NCI-H2196 (cell line): ENCODE measurements at regions not wholly inside any gene's neighbourhood (a gene's known extent, or its start where the extent isn't known, plus 50 kb on each side); places are given as distances from the start of the nearest gene placed in this dataset.
"Not testable (repeated sequence)": the region's sequence is repeated elsewhere in the genome, so short reads cannot be mapped to it uniquely, and the experiment has no call there.

Source experiments
- DNase-seq: peaks from one replicate; lab custom pipeline; 2025; ENCODE audit not compliant: unreplicated experiment; lab: John Stamatoyannopoulos, UW

- no peak for DNase-seq
Observed at GRCh38 chr7:11221984-11222383, 248.3 kb downstream of the PHF14 start.

GRCh38 chr7:11224535-11224934, 250.9 kb downstream of the PHF14 start:
- no peak for DNase-seq

GRCh38 chr7:11228515-11228914, 254.8 kb downstream of the PHF14 start:
- peak; percentile 8 for DNase-seq

GRCh38 chr7:11231190-11231589, 257.5 kb downstream of the PHF14 start:
- DNase-seq, result no peak

- no peak for DNase-seq
Observed at GRCh38 chr7:11232462-11232861, 258.8 kb downstream of the PHF14 start.

- DNase-seq, result no peak
Observed at GRCh38 chr7:11233871-11234270, 260.2 kb downstream of the PHF14 start.

- DNase-seq, result no peak
Observed at GRCh38 chr7:11235491-11235890, 261.8 kb downstream of the PHF14 start.

- no peak for DNase-seq
Observed at GRCh38 chr7:11236680-11237079, 263.0 kb downstream of the PHF14 start.

GRCh38 chr7:11237742-11238141, 264.1 kb downstream of the PHF14 start:
- DNase-seq, result no peak

- no peak for DNase-seq
Observed at GRCh38 chr7:11239316-11239715, 265.6 kb downstream of the PHF14 start.

GRCh38 chr7:11243739-11244138, 270.1 kb downstream of the PHF14 start:
- no peak for DNase-seq

- no peak for DNase-seq
Observed at GRCh38 chr7:11244149-11244548, 270.5 kb downstream of the PHF14 start.

- DNase-seq, result no peak
Observed at GRCh38 chr7:11247545-11247944, 273.9 kb downstream of the PHF14 start.

- DNase-seq, result no peak
Observed at GRCh38 chr7:11251436-11251835, 277.8 kb downstream of the PHF14 start.

GRCh38 chr7:11252011-11252607, 278.4 kb downstream of the PHF14 start:
- DNase-seq, result no peak

GRCh38 chr7:11252705-11253272, 279.1 kb downstream of the PHF14 start:
- DNase-seq, result no peak

GRCh38 chr7:11256501-11256900, 282.8 kb downstream of the PHF14 start:
- no peak for DNase-seq

- peak; percentile 50 for DNase-seq
Observed at GRCh38 chr7:11261470-11261869, 287.8 kb downstream of the PHF14 start.

GRCh38 chr7:11266101-11266500, 292.4 kb downstream of the PHF14 start:
- no peak for DNase-seq

- DNase-seq, result no peak
Observed at GRCh38 chr7:11272352-11272751, 298.7 kb downstream of the PHF14 start.

- no peak for DNase-seq
Observed at GRCh38 chr7:11274074-11274473, 300.4 kb downstream of the PHF14 start.

GRCh38 chr7:11281953-11282352, 308.3 kb downstream of the PHF14 start:
- no peak for DNase-seq

GRCh38 chr7:11283584-11283983, 309.9 kb downstream of the PHF14 start:
- DNase-seq, result not testable (repeated sequence)
